Islet of Langerhans (tissue), 1 donor: ENCODE measurements at regions not wholly inside any gene's neighbourhood (a gene's known extent, or its start where the extent isn't known, plus 50 kb on each side); places are given as distances from the start of the nearest gene placed in this dataset.

Experiments used
- FAIRE-seq: peaks from one replicate; lab custom pipeline; 2011; peaks lifted over from hg19 to GRCh38; lab: Jason Lieb, UNC

- FAIRE-seq, result no peak
Measured at GRCh38 chr18:30044496-30044895, 998.0 kb downstream of the DSC3 start.

- FAIRE-seq, result no peak
Measured at GRCh38 chr18:30039201-30039600, 1003.3 kb downstream of the DSC3 start.

GRCh38 chr18:30034818-30035217 is 1007.7 kb downstream of the DSC3 start:
- FAIRE-seq, result no peak

GRCh38 chr18:30016179-30016578 is 1026.4 kb downstream of the DSC3 start:
- FAIRE-seq, result no peak

GRCh38 chr18:30004965-30005364 is 1037.6 kb downstream of the DSC3 start:
- FAIRE-seq, result no peak

- no peak for FAIRE-seq
Measured at GRCh38 chr18:29982218-29982617, 1060.3 kb downstream of the DSC3 start.

- no peak for FAIRE-seq
Measured at GRCh38 chr18:29979881-29980280, 1062.7 kb downstream of the DSC3 start.

- no peak for FAIRE-seq
Measured at GRCh38 chr18:29969876-29970275, 1072.7 kb downstream of the DSC3 start.

- FAIRE-seq, result no peak
Measured at GRCh38 chr18:29962579-29962978, 1080.0 kb downstream of the DSC3 start.

GRCh38 chr18:29960539-29960938 is 1082.0 kb downstream of the DSC3 start:
- no peak for FAIRE-seq

GRCh38 chr18:29930231-29930630 is 1112.3 kb downstream of the DSC3 start:
- no peak for FAIRE-seq

- no peak for FAIRE-seq
Measured at GRCh38 chr18:29928081-29928480, 1114.5 kb downstream of the DSC3 start.

- no peak for FAIRE-seq
Measured at GRCh38 chr18:29925566-29925965, 1117.0 kb downstream of the DSC3 start.

- no peak for FAIRE-seq
Measured at GRCh38 chr18:29912351-29912750, 1130.2 kb downstream of the DSC3 start.

- FAIRE-seq, result peak; percentile 88
Measured at GRCh38 chr18:29892960-29893558, 1149.5 kb downstream of the DSC3 start.

- FAIRE-seq, result no peak
Measured at GRCh38 chr18:29883114-29883513, 1159.4 kb downstream of the DSC3 start.

- no peak for FAIRE-seq
Measured at GRCh38 chr18:29882620-29883019, 1159.9 kb downstream of the DSC3 start.

GRCh38 chr18:29879763-29880162 is 1162.8 kb downstream of the DSC3 start:
- no peak for FAIRE-seq

- FAIRE-seq, result no peak
Measured at GRCh38 chr18:29874519-29875098, 1167.9 kb downstream of the DSC3 start.

GRCh38 chr18:29873211-29873610 is 1169.3 kb downstream of the DSC3 start:
- FAIRE-seq, result no peak

GRCh38 chr18:29871246-29871645 is 1171.3 kb downstream of the DSC3 start:
- FAIRE-seq, result no peak

- no peak for FAIRE-seq
Measured at GRCh38 chr18:29862824-29863223, 1179.7 kb downstream of the DSC3 start.

- no peak for FAIRE-seq
Measured at GRCh38 chr18:29855637-29856036, 1186.9 kb downstream of the DSC3 start.

- no peak for FAIRE-seq
Measured at GRCh38 chr18:29853126-29853525, 1189.4 kb downstream of the DSC3 start.

GRCh38 chr18:29849144-29849543 is 1193.4 kb downstream of the DSC3 start:
- FAIRE-seq, result no peak
